ENCODE measurements at regions not wholly inside any gene's neighbourhood (a gene's known extent, or its start where the extent isn't known, plus 50 kb on each side); places are given as distances from the start of the nearest gene placed in this dataset.
"Not testable (repeated sequence)": the region's sequence is repeated elsewhere in the genome, so short reads cannot be mapped to it uniquely, and the experiment has no call there.

- not testable (repeated sequence) for H3K23ac ChIP-seq (ENCODE audit: low read depth, low read length, poor library complexity); H3K4me2 ChIP-seq (ENCODE audit: insufficient read depth, low read length, poor library complexity, severe bottlenecking); H2BK15ac ChIP-seq (ENCODE audit: low read length); H2BK120ac ChIP-seq (ENCODE audit: low read depth, low read length); H2BK12ac ChIP-seq (ENCODE audit: low read length); H3K9me3 ChIP-seq (replicated peaks in 1 of 2; ENCODE audit: control insufficient read depth in 2 of 2, insufficient read depth in 1 of 2, low read depth in 1 of 2, low read length in 2 of 2); H2AK5ac ChIP-seq (ENCODE audit: low read depth, low read length); H3K9ac ChIP-seq (ENCODE audit: low read depth, low read length, poor library complexity); H3K27me3 ChIP-seq (ENCODE audit: control insufficient read depth in 3 of 3, insufficient read depth in 3 of 3, low read depth in 1 of 3, low read length in 3 of 3); H3K27ac ChIP-seq (replicated peaks; ENCODE audit: low read length); H4K91ac ChIP-seq (ENCODE audit: low read depth, low read length, poor library complexity); H3K79me1 ChIP-seq (ENCODE audit: low read depth, low read length); H3K4me3 ChIP-seq (ENCODE audit: low read length in 2 of 2); H4K8ac ChIP-seq (ENCODE audit: low read depth, low read length); H3K36me3 ChIP-seq (replicated peaks in 1 of 2; ENCODE audit: control insufficient read depth in 2 of 2, insufficient read depth in 2 of 2, low read length in 2 of 2); H3K14ac ChIP-seq (ENCODE audit: low read length); H2BK5ac ChIP-seq (ENCODE audit: low read length); H3K4me1 ChIP-seq (ENCODE audit: control insufficient read depth in 2 of 2, insufficient read depth in 1 of 2, low read depth in 1 of 2, low read length in 2 of 2); H3K18ac ChIP-seq (ENCODE audit: low read length); H2AFZ ChIP-seq (ENCODE audit: low read length); H3K4ac ChIP-seq (ENCODE audit: low read length); DNase-seq (ENCODE audit: low spot score)
- no CpG with 5 or more reads among the region's 31 CpGs for WGBS, 2 donors (ENCODE audit: extremely low coverage in 2 of 2, insufficient read length in 2 of 2, insufficient replicate concordance in 1 of 2)
Observed at GRCh38 chr1:219545756-219546155, 67.1 kb downstream of the ZC3H11B start.

DNA sequence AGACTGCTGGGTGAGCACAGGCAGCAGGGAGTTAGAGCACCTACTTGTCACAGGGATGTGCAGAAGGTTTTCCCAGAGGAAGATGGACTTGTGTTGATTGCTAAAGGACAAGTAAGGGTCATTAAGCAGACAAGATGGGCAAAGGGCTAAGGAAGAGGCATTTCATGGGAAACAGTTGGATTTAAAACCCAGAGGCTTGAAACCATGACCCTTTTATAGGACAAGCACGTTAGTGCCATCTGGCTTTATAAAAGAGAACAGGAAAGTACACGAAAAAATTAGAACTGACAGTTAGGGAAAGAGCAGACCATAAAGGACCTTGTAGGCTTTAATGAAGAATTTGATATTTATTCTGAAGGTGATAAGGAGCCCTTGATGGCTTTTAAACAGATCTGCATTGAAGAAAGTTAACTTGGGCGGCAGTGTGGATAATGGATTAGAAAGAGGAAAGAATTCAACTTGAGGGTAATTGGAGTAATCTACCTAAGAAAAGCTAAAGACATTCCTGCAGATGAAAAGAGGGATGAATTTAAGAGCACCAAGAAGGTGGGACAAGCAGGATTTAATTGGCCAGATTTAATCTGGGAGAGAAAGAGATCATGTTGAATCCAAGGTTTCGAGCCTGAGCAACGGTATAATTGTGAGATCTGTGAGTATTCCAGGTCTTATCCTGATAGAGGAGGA, 68.6 kb downstream of the ZC3H11B start:
- DNase-seq (ENCODE audit: low spot score), result no peak
- Histone ChIP-seq H3K4me1 (ENCODE audit: control insufficient read depth in 2 of 2, insufficient read depth in 1 of 2, low read depth in 1 of 2, low read length in 2 of 2) (no peaks in the 10 kb centered on the region), H3K27me3 (ENCODE audit: control insufficient read depth in 3 of 3, insufficient read depth in 3 of 3, low read depth in 1 of 3, low read length in 3 of 3) (no peaks in the 10 kb centered on the region), H4K91ac (ENCODE audit: low read depth, low read length, poor library complexity) (no peak overlapping the region), H4K8ac (ENCODE audit: low read depth, low read length) (no peak overlapping the region), H3K14ac (ENCODE audit: low read length) (no peak overlapping the region), H3K4me3 (ENCODE audit: low read length in 2 of 2) (no peak overlapping the region), H3K18ac (ENCODE audit: low read length) (no peak overlapping the region), H3K23ac (ENCODE audit: low read depth, low read length, poor library complexity) (no peak overlapping the region), H2BK12ac (ENCODE audit: low read length) (no peak overlapping the region), H3K4me2 (ENCODE audit: insufficient read depth, low read length, poor library complexity, severe bottlenecking) (no peak overlapping the region), H3K27ac (replicated peaks; ENCODE audit: low read length) (no peak overlapping the region), H2BK15ac (ENCODE audit: low read length) (no peak overlapping the region), H2AK5ac (ENCODE audit: low read depth, low read length) (no peak overlapping the region), H2BK120ac (ENCODE audit: low read depth, low read length) (no peak overlapping the region), H3K79me1 (ENCODE audit: low read depth, low read length) (no peaks in the 10 kb centered on the region), H2AFZ (ENCODE audit: low read length) (no peak overlapping the region), H2BK5ac (ENCODE audit: low read length) (no peak overlapping the region), H3K36me3 (replicated peaks in 1 of 2; ENCODE audit: control insufficient read depth in 2 of 2, insufficient read depth in 2 of 2, low read length in 2 of 2) (no peaks in the 10 kb centered on the region), H3K9ac (ENCODE audit: low read depth, low read length, poor library complexity) (no peak overlapping the region), H3K4ac (ENCODE audit: low read length) (no peak overlapping the region), H3K9me3 (replicated peaks in 1 of 2; ENCODE audit: control insufficient read depth in 2 of 2, insufficient read depth in 1 of 2, low read depth in 1 of 2, low read length in 2 of 2) (no peaks in the 10 kb centered on the region)
- WGBS, 2 donors (ENCODE audit: extremely low coverage in 2 of 2, insufficient read length in 2 of 2, insufficient replicate concordance in 1 of 2), result no CpG with 5 or more reads among the region's 5 CpGs

DNA sequence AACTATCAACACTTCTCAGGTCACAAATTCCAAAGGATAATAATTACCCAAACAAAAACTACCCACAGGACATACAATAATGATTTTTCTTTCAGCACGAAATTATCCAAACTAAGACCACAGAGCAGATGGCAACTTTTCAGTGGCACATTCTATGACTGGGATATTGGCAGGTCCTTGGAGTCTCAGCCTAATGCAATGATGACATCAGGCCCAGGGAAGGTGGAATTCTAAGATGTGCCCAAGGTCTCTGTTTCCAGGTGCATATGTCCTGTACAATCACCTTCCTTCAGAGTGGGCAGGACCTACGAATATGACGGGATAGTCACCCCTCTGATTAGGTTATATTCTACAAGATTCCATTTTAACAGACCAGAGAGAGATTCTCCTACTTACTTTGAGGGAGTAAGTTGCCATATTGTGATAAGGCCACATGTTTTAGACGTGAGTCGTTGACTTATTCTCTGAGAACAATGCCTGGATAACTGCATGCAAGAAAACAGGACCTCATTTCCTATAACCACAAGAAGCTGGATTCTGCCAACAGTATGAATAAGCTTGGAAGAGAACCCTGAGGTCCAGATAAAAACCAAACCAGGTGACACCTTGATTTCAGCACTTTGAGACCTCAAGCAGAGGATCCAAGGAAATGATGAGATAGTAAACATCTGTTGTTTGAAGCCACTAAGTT, 69.9 kb downstream of the ZC3H11B start:
- H3K4me1 ChIP-seq (ENCODE audit: control insufficient read depth in 2 of 2, insufficient read depth in 1 of 2, low read depth in 1 of 2, low read length in 2 of 2), result peaks cover 0 to 3% of the 10 kb centered on the region in 2 donors
- no peak overlapping the region for H3K9ac ChIP-seq (ENCODE audit: low read depth, low read length, poor library complexity)
- no peak overlapping the region for H2BK120ac ChIP-seq (ENCODE audit: low read depth, low read length)
- no peak overlapping the region for H3K4ac ChIP-seq (ENCODE audit: low read length)
- H4K8ac ChIP-seq (ENCODE audit: low read depth, low read length), result no peak overlapping the region
- no peaks in the 10 kb centered on the region for H3K9me3 ChIP-seq (replicated peaks in 1 of 2; ENCODE audit: control insufficient read depth in 2 of 2, insufficient read depth in 1 of 2, low read depth in 1 of 2, low read length in 2 of 2)
- no peak overlapping the region for H2BK5ac ChIP-seq (ENCODE audit: low read length)
- H3K27ac ChIP-seq (replicated peaks; ENCODE audit: low read length), result no peak overlapping the region
- no peak overlapping the region for H4K91ac ChIP-seq (ENCODE audit: low read depth, low read length, poor library complexity)
- no peaks in the 10 kb centered on the region for H3K36me3 ChIP-seq (replicated peaks in 1 of 2; ENCODE audit: control insufficient read depth in 2 of 2, insufficient read depth in 2 of 2, low read length in 2 of 2)
- DNase-seq (ENCODE audit: low spot score), result no peak
- no peak overlapping the region for H3K23ac ChIP-seq (ENCODE audit: low read depth, low read length, poor library complexity)
- H3K4me3 ChIP-seq (ENCODE audit: low read length in 2 of 2), result no peak overlapping the region
- H3K14ac ChIP-seq (ENCODE audit: low read length), result no peak overlapping the region
- no peak overlapping the region for H3K18ac ChIP-seq (ENCODE audit: low read length)
- no peak overlapping the region for H3K4me2 ChIP-seq (ENCODE audit: insufficient read depth, low read length, poor library complexity, severe bottlenecking)
- WGBS, 2 donors (ENCODE audit: extremely low coverage in 2 of 2, insufficient read length in 2 of 2, insufficient replicate concordance in 1 of 2), result no CpG with 5 or more reads among the region's 5 CpGs
- no peak overlapping the region for H2AFZ ChIP-seq (ENCODE audit: low read length)
- H2AK5ac ChIP-seq (ENCODE audit: low read depth, low read length), result no peak overlapping the region
- H3K79me1 ChIP-seq (ENCODE audit: low read depth, low read length), result no peaks in the 10 kb centered on the region
- H3K27me3 ChIP-seq (ENCODE audit: control insufficient read depth in 3 of 3, insufficient read depth in 3 of 3, low read depth in 1 of 3, low read length in 3 of 3), result no peaks in the 10 kb centered on the region
- H2BK15ac ChIP-seq (ENCODE audit: low read length), result no peak overlapping the region
- no peak overlapping the region for H2BK12ac ChIP-seq (ENCODE audit: low read length)

DNA sequence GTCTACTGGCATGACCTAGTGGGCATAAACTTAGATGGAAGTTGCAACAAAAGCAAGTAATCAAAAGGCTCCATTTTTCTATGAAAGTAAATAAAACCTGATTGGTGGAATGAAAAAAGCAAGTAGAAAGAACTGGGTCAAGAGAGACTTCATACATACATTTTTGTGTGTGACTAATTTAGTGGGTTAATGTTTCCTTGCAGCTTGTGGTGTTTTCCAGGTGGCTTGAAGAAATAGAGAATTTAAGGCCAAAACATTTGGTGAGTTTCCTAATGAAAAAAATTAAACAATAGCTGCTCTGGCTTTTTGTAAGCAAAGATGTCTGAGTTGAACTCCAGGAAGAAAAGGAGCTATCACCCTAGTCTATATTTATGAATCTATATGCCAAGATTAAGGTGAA, 71.0 kb downstream of the ZC3H11B start:
- no peak overlapping the region for H3K23ac ChIP-seq (ENCODE audit: low read depth, low read length, poor library complexity)
- H3K27ac ChIP-seq (replicated peaks; ENCODE audit: low read length), result no peak overlapping the region
- no peaks in the 10 kb centered on the region for H3K9me3 ChIP-seq (replicated peaks in 1 of 2; ENCODE audit: control insufficient read depth in 2 of 2, insufficient read depth in 1 of 2, low read depth in 1 of 2, low read length in 2 of 2)
- H3K4me1 ChIP-seq (ENCODE audit: control insufficient read depth in 2 of 2, insufficient read depth in 1 of 2, low read depth in 1 of 2, low read length in 2 of 2), result peaks cover 0 to 3% of the 10 kb centered on the region in 2 donors
- no peak overlapping the region for H2BK5ac ChIP-seq (ENCODE audit: low read length)
- H3K4me3 ChIP-seq (ENCODE audit: low read length in 2 of 2), result no peak overlapping the region
- H4K8ac ChIP-seq (ENCODE audit: low read depth, low read length), result no peak overlapping the region
- H3K27me3 ChIP-seq (ENCODE audit: control insufficient read depth in 3 of 3, insufficient read depth in 3 of 3, low read depth in 1 of 3, low read length in 3 of 3), result no peaks in the 10 kb centered on the region
- no peak overlapping the region for H4K91ac ChIP-seq (ENCODE audit: low read depth, low read length, poor library complexity)
- no peak overlapping the region for H3K9ac ChIP-seq (ENCODE audit: low read depth, low read length, poor library complexity)
- H3K18ac ChIP-seq (ENCODE audit: low read length), result no peak overlapping the region
- no peak for DNase-seq (ENCODE audit: low spot score)
- H2AFZ ChIP-seq (ENCODE audit: low read length), result no peak overlapping the region
- no peak overlapping the region for H2BK120ac ChIP-seq (ENCODE audit: low read depth, low read length)
- H3K79me1 ChIP-seq (ENCODE audit: low read depth, low read length), result no peaks in the 10 kb centered on the region
- H3K14ac ChIP-seq (ENCODE audit: low read length), result no peak overlapping the region
- H3K36me3 ChIP-seq (replicated peaks in 1 of 2; ENCODE audit: control insufficient read depth in 2 of 2, insufficient read depth in 2 of 2, low read length in 2 of 2), result no peaks in the 10 kb centered on the region
- no peak overlapping the region for H3K4ac ChIP-seq (ENCODE audit: low read length)
- H2AK5ac ChIP-seq (ENCODE audit: low read depth, low read length), result no peak overlapping the region
- no peak overlapping the region for H3K4me2 ChIP-seq (ENCODE audit: insufficient read depth, low read length, poor library complexity, severe bottlenecking)
- no peak overlapping the region for H2BK12ac ChIP-seq (ENCODE audit: low read length)
- H2BK15ac ChIP-seq (ENCODE audit: low read length), result no peak overlapping the region

Measured in neuronal stem cell (in vitro differentiated cells).